ENCODE measurements at regions not wholly inside any gene's neighbourhood (a gene's known extent, or its start where the extent isn't known, plus 50 kb on each side); places are given as distances from the start of the nearest gene placed in this dataset.

DNA sequence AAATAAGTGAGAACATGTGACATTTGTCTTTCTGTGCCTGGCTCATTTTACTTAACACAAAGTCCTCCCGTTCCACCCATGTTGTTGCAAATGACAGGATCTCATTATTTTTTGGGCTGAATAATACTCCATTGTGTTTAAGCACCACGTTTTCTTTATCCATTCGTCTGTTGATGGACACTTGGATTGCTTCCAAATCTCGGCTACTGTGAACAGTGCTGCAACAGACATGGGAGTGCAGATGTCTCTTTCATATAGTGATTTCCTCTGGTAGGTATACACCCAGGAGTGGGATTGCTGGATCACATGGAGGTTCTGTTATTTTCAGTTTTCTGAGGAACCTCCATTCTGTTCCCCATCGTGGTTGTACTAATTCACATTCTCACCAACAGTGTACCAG is 264.4 kb upstream of the GALNT17 start:
- TF ChIP-seq, protein P1, sequence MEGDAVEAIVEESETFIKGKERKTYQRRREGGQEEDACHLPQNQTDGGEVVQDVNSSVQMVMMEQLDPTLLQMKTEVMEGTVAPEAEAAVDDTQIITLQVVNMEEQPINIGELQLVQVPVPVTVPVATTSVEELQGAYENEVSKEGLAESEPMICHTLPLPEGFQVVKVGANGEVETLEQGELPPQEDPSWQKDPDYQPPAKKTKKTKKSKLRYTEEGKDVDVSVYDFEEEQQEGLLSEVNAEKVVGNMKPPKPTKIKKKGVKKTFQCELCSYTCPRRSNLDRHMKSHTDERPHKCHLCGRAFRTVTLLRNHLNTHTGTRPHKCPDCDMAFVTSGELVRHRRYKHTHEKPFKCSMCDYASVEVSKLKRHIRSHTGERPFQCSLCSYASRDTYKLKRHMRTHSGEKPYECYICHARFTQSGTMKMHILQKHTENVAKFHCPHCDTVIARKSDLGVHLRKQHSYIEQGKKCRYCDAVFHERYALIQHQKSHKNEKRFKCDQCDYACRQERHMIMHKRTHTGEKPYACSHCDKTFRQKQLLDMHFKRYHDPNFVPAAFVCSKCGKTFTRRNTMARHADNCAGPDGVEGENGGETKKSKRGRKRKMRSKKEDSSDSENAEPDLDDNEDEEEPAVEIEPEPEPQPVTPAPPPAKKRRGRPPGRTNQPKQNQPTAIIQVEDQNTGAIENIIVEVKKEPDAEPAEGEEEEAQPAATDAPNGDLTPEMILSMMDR (IDR thresholded peaks at IDR 0.05; ENCODE audit: low read depth, low read length, poor library complexity, severe bottlenecking): no peak
- TF ChIP-seq EZH2phosphoT487 (IDR thresholded peaks at IDR 0.05; ENCODE audit: borderline replicate concordance, low read length): no peak
